Left ventricle myocardium inferior (tissue), 1 donor: ENCODE measurements at regions not wholly inside any gene's neighbourhood (a gene's known extent, or its start where the extent isn't known, plus 50 kb on each side); places are given as distances from the start of the nearest gene placed in this dataset.

Experiments used
- DNase-seq: peaks from one replicate; pipeline ENCODE4 v3.0.0-alpha.2; 2020
- H3K27ac ChIP-seq: fragments of 200-600 bp; replicated peaks from 2 replicates; pipeline ENCODE4 v1.8.0; 2021
- H3K27me3 ChIP-seq: fragments of 200-600 bp; 2 replicates; pipeline ENCODE4 v1.8.0; 2021; ENCODE audit warnings: low read depth
- H3K36me3 ChIP-seq: fragments of 200-600 bp; 2 replicates; pipeline ENCODE4 v1.8.0; 2021
- H3K4me1 ChIP-seq: fragments of 200-600 bp; 2 replicates; pipeline ENCODE4 v1.8.0; 2021
- H3K4me3 ChIP-seq: fragments of 200-600 bp; 2 replicates; pipeline ENCODE4 v1.8.0; 2021; ENCODE audit warnings: mild to moderate bottlenecking, moderate library complexity
- H3K9me3 ChIP-seq: fragments of 200-600 bp; replicated peaks from 2 replicates; pipeline ENCODE4 v1.8.0; 2021
- CTCF ChIP-seq: fragments of 200-600 bp; IDR thresholded peaks from 2 replicates; pipeline ENCODE4 v1.8.0; 2021; ENCODE audit warnings: antibody characterized with exemption, mild to moderate bottlenecking, borderline replicate concordance
- intact Hi-C: fragments of 100-400 bp; cut with micrococcal nuclease; formaldehyde crosslinking; loops from one replicate; pipeline ENCODE4 v1.11.0; 2022
- donor health status: DM: no; HTN: yes; CAD: no; lungs with severe emphysema.

GRCh38 chr5:130549884-130550561 lies 615.0 kb downstream of the HINT1 start:
- intact Hi-C loops, result no loop called here
- Histone ChIP-seq H3K27me3 (no peaks in the 10 kb centered on the region), H3K4me3 (no peak overlapping the region), H3K4me1 (no peaks in the 10 kb centered on the region), H3K27ac (peak overlapping the region; percentile 34), H3K9me3 (peaks cover 21% of the 10 kb centered on the region), H3K36me3 (no peaks in the 10 kb centered on the region)
- TF ChIP-seq CTCF, result no peak
- DNase-seq, result no peak

- no peaks in the 10 kb centered on the region for H3K27me3 ChIP-seq
- no peak for DNase-seq
- no peak overlapping the region for H3K4me3 ChIP-seq
- H3K36me3 ChIP-seq, result no peaks in the 10 kb centered on the region
- no peak for TF ChIP-seq CTCF
- intact Hi-C loops, result no loop called here
- no peaks in the 10 kb centered on the region for H3K4me1 ChIP-seq
- no peak overlapping the region for H3K27ac ChIP-seq
- H3K9me3 ChIP-seq, result peaks cover 41% of the 10 kb centered on the region
Observed at GRCh38 chr5:130546211-130546610, 618.8 kb downstream of the HINT1 start.

- intact Hi-C loops, result no loop called here
- no peak for TF ChIP-seq CTCF
- Histone ChIP-seq H3K9me3 (peaks cover 41% of the 10 kb centered on the region), H3K27ac (no peak overlapping the region), H3K36me3 (no peaks in the 10 kb centered on the region), H3K4me3 (no peak overlapping the region), H3K27me3 (no peaks in the 10 kb centered on the region), H3K4me1 (no peaks in the 10 kb centered on the region)
- no peak for DNase-seq
Observed at GRCh38 chr5:130545291-130545690, 619.8 kb downstream of the HINT1 start.

GRCh38 chr5:130541617-130542221 lies 623.3 kb downstream of the HINT1 start:
- Histone ChIP-seq H3K4me3 (no peak overlapping the region), H3K36me3 (no peaks in the 10 kb centered on the region), H3K27ac (no peak overlapping the region), H3K4me1 (no peaks in the 10 kb centered on the region), H3K27me3 (no peaks in the 10 kb centered on the region), H3K9me3 (peaks cover 37% of the 10 kb centered on the region)
- DNase-seq, result no peak
- TF ChIP-seq CTCF, result no peak
- intact Hi-C loops, result no loop called here

GRCh38 chr5:130536691-130537090 lies 628.4 kb downstream of the HINT1 start:
- no peaks in the 10 kb centered on the region for H3K4me1 ChIP-seq
- intact Hi-C loops, result no loop called here
- H3K36me3 ChIP-seq, result no peaks in the 10 kb centered on the region
- no peaks in the 10 kb centered on the region for H3K9me3 ChIP-seq
- no peak overlapping the region for H3K4me3 ChIP-seq
- TF ChIP-seq CTCF, result no peak
- no peaks in the 10 kb centered on the region for H3K27me3 ChIP-seq
- no peak for DNase-seq
- no peak overlapping the region for H3K27ac ChIP-seq
